HepG2 (cell line): ENCODE measurements at regions not wholly inside any gene's neighbourhood (a gene's known extent, or its start where the extent isn't known, plus 50 kb on each side); places are given as distances from the start of the nearest gene placed in this dataset.

ENCODE experiments used
- CTCF ChIP-seq: sonication (generic); formaldehyde crosslinking; IDR thresholded peaks from 2 replicates; pipeline ENCODE4 v1.5.0; 2020; ENCODE audit warnings: mild to moderate bottlenecking, missing genetic modification reagents, moderate library complexity
- EED ChIP-seq: sonication (generic); formaldehyde crosslinking; IDR thresholded peaks from 2 replicates; pipeline ENCODE4 v1.5.0; 2020; ENCODE audit warnings: mild to moderate bottlenecking, missing genetic modification reagents
- FOXM1 ChIP-seq: sonication (generic); formaldehyde crosslinking; IDR thresholded peaks from 2 replicates; pipeline ENCODE4 v1.5.0; 2020; ENCODE audit warnings: missing genetic modification reagents
- GLMP ChIP-seq: sonication (generic); formaldehyde crosslinking; IDR thresholded peaks from 2 replicates; pipeline ENCODE4 v1.9.0; 2021; ENCODE audit warnings: missing genetic modification reagents, mild to moderate bottlenecking, borderline replicate concordance
- IRF9 ChIP-seq: sonication (generic); formaldehyde crosslinking; IDR thresholded peaks from 2 replicates; pipeline ENCODE4 v1.8.0; 2022; ENCODE audit warnings: missing genetic modification reagents, mild to moderate bottlenecking, borderline replicate concordance
- RFX1 ChIP-seq: fragments of 450-650 bp; IDR thresholded peaks from 2 replicates; pipeline ENCODE4 v1.6.1; 2017
- TRIM24 ChIP-seq: sonication (generic); formaldehyde crosslinking; IDR thresholded peaks from 2 replicates; pipeline ENCODE4 v1.8.0; 2022; ENCODE audit warnings: mild to moderate bottlenecking, missing genetic modification reagents
- ZNF274 ChIP-seq: sonication (generic); formaldehyde crosslinking; IDR thresholded peaks from 2 replicates; pipeline ENCODE4 v1.5.1; 2020; ENCODE audit warnings: mild to moderate bottlenecking, missing genetic modification reagents
- ZNF672 ChIP-seq: sonication (generic); formaldehyde crosslinking; IDR thresholded peaks from 2 replicates; pipeline ENCODE4 v1.8.1; 2022; ENCODE audit warnings: missing genetic modification reagents
- ZNF768 ChIP-seq: sonication (generic); formaldehyde crosslinking; IDR thresholded peaks from 2 replicates; pipeline ENCODE4 v1.4.0; 2020; ENCODE audit warnings: missing genetic modification reagents
- TF ChIP-seq, protein P1 (sequence below): sonication (generic); formaldehyde crosslinking; IDR thresholded peaks from 2 replicates; pipeline ENCODE4 v1.4.0; 2020; ENCODE audit warnings: missing genetic modification reagents, borderline replicate concordance
- TF ChIP-seq, protein P2 (sequence below): IDR thresholded peaks from 2 replicates; pipeline ENCODE4 v1.6.1; 2012; ENCODE audit warnings: inconsistent platforms

- no peak for TF ChIP-seq GLMP (CRISPR knock-in tag)
- no peak for TF ChIP-seq IRF9 (CRISPR knock-in tag)
- TF ChIP-seq CTCF (CRISPR knock-in tag), result no peak
- TF ChIP-seq RFX1, result no peak
- no peak for TF ChIP-seq ZNF768 (CRISPR knock-in tag)
- TF ChIP-seq EED (CRISPR knock-in tag), result no peak
- TF ChIP-seq TRIM24 (CRISPR knock-in tag), result no peak
- TF ChIP-seq ZNF672 (CRISPR knock-in tag), result no peak
- TF ChIP-seq, protein P1, sequence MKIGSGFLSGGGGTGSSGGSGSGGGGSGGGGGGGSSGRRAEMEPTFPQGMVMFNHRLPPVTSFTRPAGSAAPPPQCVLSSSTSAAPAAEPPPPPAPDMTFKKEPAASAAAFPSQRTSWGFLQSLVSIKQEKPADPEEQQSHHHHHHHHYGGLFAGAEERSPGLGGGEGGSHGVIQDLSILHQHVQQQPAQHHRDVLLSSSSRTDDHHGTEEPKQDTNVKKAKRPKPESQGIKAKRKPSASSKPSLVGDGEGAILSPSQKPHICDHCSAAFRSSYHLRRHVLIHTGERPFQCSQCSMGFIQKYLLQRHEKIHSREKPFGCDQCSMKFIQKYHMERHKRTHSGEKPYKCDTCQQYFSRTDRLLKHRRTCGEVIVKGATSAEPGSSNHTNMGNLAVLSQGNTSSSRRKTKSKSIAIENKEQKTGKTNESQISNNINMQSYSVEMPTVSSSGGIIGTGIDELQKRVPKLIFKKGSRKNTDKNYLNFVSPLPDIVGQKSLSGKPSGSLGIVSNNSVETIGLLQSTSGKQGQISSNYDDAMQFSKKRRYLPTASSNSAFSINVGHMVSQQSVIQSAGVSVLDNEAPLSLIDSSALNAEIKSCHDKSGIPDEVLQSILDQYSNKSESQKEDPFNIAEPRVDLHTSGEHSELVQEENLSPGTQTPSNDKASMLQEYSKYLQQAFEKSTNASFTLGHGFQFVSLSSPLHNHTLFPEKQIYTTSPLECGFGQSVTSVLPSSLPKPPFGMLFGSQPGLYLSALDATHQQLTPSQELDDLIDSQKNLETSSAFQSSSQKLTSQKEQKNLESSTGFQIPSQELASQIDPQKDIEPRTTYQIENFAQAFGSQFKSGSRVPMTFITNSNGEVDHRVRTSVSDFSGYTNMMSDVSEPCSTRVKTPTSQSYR (CRISPR knock-in tag), result no peak
- TF ChIP-seq, protein P2, sequence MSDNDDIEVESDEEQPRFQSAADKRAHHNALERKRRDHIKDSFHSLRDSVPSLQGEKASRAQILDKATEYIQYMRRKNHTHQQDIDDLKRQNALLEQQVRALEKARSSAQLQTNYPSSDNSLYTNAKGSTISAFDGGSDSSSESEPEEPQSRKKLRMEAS, result no peak
- TF ChIP-seq FOXM1 (CRISPR knock-in tag), result no peak
- no peak for TF ChIP-seq ZNF274 (CRISPR knock-in tag)
These were observed 215.7 kb upstream of the TMC3 start for GRCh38 chr15:81589671-81590070.
